ENCODE measurements at regions not wholly inside any gene's neighbourhood (a gene's known extent, or its start where the extent isn't known, plus 50 kb on each side); places are given as distances from the start of the nearest gene placed in this dataset.

- no peak for TF ChIP-seq CTCF (IDR thresholded peaks at IDR 0.05; ENCODE audit: low read depth, low read length, poor library complexity, severe bottlenecking)
- no peak for TF ChIP-seq EZH2phosphoT487 (IDR thresholded peaks at IDR 0.05; ENCODE audit: borderline replicate concordance, low read length)
These were observed 212.5 kb downstream of the ZFP36L2 start for GRCh38 chr2:43013821-43014345.
